KMS-11 (cell line): ENCODE measurements at regions not wholly inside any gene's neighbourhood (a gene's known extent, or its start where the extent isn't known, plus 50 kb on each side); places are given as distances from the start of the nearest gene placed in this dataset.

Experiments
- H2AFZ ChIP-seq: fragments of 200-600 bp; sonication (generic); 2 replicates; pipeline ENCODE4 v1.6.1; 2016; ENCODE audit warnings: antibody characterized with exemption, mixed run types, low read depth
- H3K27ac ChIP-seq: fragments of 200-600 bp; sonication (generic); 2 replicates; pipeline ENCODE4 v1.6.1; 2016; ENCODE audit warnings: mild to moderate bottlenecking, mixed run types
- H3K27me3 ChIP-seq: fragments of 200-600 bp; sonication (generic); 2 replicates; pipeline ENCODE4 v1.6.1; 2017; ENCODE audit warnings: mild to moderate bottlenecking, low read depth, mixed run types, moderate library complexity; ENCODE audit not compliant: insufficient read depth
- H3K36me3 ChIP-seq: fragments of 200-600 bp; sonication (generic); 2 replicates; pipeline ENCODE4 v1.6.1; 2017; ENCODE audit warnings: mild to moderate bottlenecking, mixed run types; ENCODE audit not compliant: insufficient read depth
- H3K4me1 ChIP-seq: fragments of 200-600 bp; sonication (generic); 2 replicates; pipeline ENCODE4 v1.6.1; 2016; ENCODE audit warnings: mild to moderate bottlenecking, low read depth, mixed run types; ENCODE audit not compliant: poor library complexity, severe bottlenecking
- H3K4me2 ChIP-seq: fragments of 200-600 bp; sonication (generic); 2 replicates; pipeline ENCODE4 v1.7.0; 2016; ENCODE audit warnings: mild to moderate bottlenecking, mixed run types
- H3K4me3 ChIP-seq: fragments of 200-600 bp; sonication (generic); IDR thresholded peaks from 2 replicates; pipeline ENCODE4 v1.6.1; 2017; ENCODE audit warnings: low read depth, low read length, mixed read lengths; ENCODE audit not compliant: insufficient read depth
- H3K79me2 ChIP-seq: fragments of 200-600 bp; sonication (generic); 2 replicates; pipeline ENCODE4 v1.6.1; 2016; ENCODE audit warnings: low read depth, mixed run types; ENCODE audit not compliant: insufficient read depth
- H3K9ac ChIP-seq: fragments of 200-600 bp; sonication (generic); 2 replicates; pipeline ENCODE4 v1.6.1; 2016; ENCODE audit warnings: mild to moderate bottlenecking, mixed run types
- H4K20me1 ChIP-seq: fragments of 200-600 bp; sonication (generic); 2 replicates; pipeline ENCODE4 v1.6.1; 2016; ENCODE audit warnings: mild to moderate bottlenecking, mixed run types; ENCODE audit not compliant: insufficient read depth
- TF ChIP-seq, protein P1 (sequence below): fragments of 200-600 bp; sonication (generic); conservative IDR thresholded peaks from 2 replicates; pipeline ENCODE4 v1.6.1; 2017; ENCODE audit warnings: low read depth, mild to moderate bottlenecking, antibody characterized with exemption, low read length, moderate library complexity, mixed read lengths

- no peak overlapping the region for H3K4me2 ChIP-seq
- H3K36me3 ChIP-seq: no peaks in the 10 kb centered on the region
- no peaks in the 10 kb centered on the region for H3K4me1 ChIP-seq
- H3K9ac ChIP-seq: no peak overlapping the region
- no peak overlapping the region for H3K4me3 ChIP-seq
- no peak overlapping the region for H2AFZ ChIP-seq
- H4K20me1 ChIP-seq: no peaks in the 10 kb centered on the region
- H3K27ac ChIP-seq: no peak overlapping the region
- no peaks in the 10 kb centered on the region for H3K27me3 ChIP-seq
- TF ChIP-seq, protein P1, sequence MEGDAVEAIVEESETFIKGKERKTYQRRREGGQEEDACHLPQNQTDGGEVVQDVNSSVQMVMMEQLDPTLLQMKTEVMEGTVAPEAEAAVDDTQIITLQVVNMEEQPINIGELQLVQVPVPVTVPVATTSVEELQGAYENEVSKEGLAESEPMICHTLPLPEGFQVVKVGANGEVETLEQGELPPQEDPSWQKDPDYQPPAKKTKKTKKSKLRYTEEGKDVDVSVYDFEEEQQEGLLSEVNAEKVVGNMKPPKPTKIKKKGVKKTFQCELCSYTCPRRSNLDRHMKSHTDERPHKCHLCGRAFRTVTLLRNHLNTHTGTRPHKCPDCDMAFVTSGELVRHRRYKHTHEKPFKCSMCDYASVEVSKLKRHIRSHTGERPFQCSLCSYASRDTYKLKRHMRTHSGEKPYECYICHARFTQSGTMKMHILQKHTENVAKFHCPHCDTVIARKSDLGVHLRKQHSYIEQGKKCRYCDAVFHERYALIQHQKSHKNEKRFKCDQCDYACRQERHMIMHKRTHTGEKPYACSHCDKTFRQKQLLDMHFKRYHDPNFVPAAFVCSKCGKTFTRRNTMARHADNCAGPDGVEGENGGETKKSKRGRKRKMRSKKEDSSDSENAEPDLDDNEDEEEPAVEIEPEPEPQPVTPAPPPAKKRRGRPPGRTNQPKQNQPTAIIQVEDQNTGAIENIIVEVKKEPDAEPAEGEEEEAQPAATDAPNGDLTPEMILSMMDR: no peak
- H3K79me2 ChIP-seq: no peaks in the 10 kb centered on the region
Measured at GRCh38 chr5:51882647-51883046, 499.4 kb downstream of the ISL1 start.

- no peak overlapping the region for H3K4me2 ChIP-seq
- H3K27me3 ChIP-seq: no peaks in the 10 kb centered on the region
- no peak overlapping the region for H3K4me3 ChIP-seq
- no peak overlapping the region for H3K27ac ChIP-seq
- H4K20me1 ChIP-seq: no peaks in the 10 kb centered on the region
- H2AFZ ChIP-seq: no peak overlapping the region
- no peaks in the 10 kb centered on the region for H3K36me3 ChIP-seq
- TF ChIP-seq, protein P1: no peak
- no peaks in the 10 kb centered on the region for H3K4me1 ChIP-seq
- no peaks in the 10 kb centered on the region for H3K79me2 ChIP-seq
- H3K9ac ChIP-seq: no peak overlapping the region
Measured at GRCh38 chr5:51889703-51890102, 506.5 kb downstream of the ISL1 start.

DNA sequence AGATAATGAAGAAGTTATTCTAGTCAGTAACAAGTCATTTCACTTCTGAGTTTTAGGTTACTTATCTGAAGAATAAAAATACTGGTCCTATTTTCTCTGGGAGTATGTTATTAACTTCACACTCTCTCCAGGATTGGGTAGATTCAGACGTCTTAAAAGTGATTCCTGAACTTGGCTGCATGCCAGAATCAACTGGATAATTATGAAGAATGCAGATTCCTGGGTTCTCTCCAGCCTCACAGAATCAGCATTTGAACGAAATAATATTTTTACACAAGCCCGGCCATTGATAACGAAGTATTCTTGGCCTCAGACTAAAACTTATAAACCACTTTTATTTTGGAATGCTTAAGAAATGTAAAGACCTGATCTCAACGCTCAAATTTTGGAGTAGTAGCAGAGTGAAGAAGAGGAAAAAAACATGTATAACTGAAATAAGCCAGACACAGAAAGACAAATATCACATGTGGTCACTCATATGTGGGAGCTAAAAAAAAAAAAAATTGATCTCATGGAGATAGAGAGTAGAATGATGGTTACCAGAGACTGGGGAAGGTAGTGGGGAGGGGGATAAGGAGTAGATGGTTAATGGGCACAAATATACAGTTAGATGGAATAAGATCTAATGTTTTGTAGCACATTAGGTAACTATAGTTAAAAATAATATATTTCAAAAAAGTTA, 507.3 kb downstream of the ISL1 start:
- Histone ChIP-seq H3K4me3 (no peak overlapping the region), H3K36me3 (no peaks in the 10 kb centered on the region), H3K27ac (no peak overlapping the region), H4K20me1 (no peaks in the 10 kb centered on the region), H3K4me2 (no peak overlapping the region), H3K4me1 (no peaks in the 10 kb centered on the region), H2AFZ (no peak overlapping the region), H3K27me3 (no peaks in the 10 kb centered on the region), H3K79me2 (no peaks in the 10 kb centered on the region), H3K9ac (no peak overlapping the region)
- TF ChIP-seq, protein P1: no peak

GRCh38 chr5:51892680-51893079, 509.4 kb downstream of the ISL1 start:
- H3K9ac ChIP-seq: no peak overlapping the region
- H4K20me1 ChIP-seq: no peaks in the 10 kb centered on the region
- TF ChIP-seq, protein P1: no peak

More at GRCh38 chr5:51892680-51893079, 509.4 kb downstream of the ISL1 start:
- Histone ChIP-seq H3K4me1 (no peaks in the 10 kb centered on the region), H3K36me3 (no peaks in the 10 kb centered on the region), H2AFZ (no peak overlapping the region), H3K4me3 (no peak overlapping the region), H3K4me2 (no peak overlapping the region), H3K27ac (no peak overlapping the region), H3K27me3 (no peaks in the 10 kb centered on the region), H3K79me2 (no peaks in the 10 kb centered on the region)
